Hematopoietic multipotent progenitor cell treated with erythropoietin and hydrocortisone succinate and interleukin-3 and kit ligand, for 8 days (in vitro differentiated cells): ENCODE measurements at regions not wholly inside any gene's neighbourhood (a gene's known extent, or its start where the extent isn't known, plus 50 kb on each side); places are given as distances from the start of the nearest gene placed in this dataset.

Source experiments
- DNase-seq: peaks from one replicate; pipeline ENCODE4 v3.0.0-alpha.2; 2015

GRCh38 chr18:76679945-76680344 lies 142.4 kb upstream of the ZNF236 start:
- DNase-seq: no peak

- DNase-seq: no peak
Observed at GRCh38 chr18:76679259-76679658, 143.1 kb upstream of the ZNF236 start.

- no peak for DNase-seq
Observed at GRCh38 chr18:76678248-76678647, 144.1 kb upstream of the ZNF236 start.

GRCh38 chr18:76674596-76674995 lies 147.8 kb upstream of the ZNF236 start:
- no peak for DNase-seq

- no peak for DNase-seq
Observed at GRCh38 chr18:76673281-76674185, 148.8 kb upstream of the ZNF236 start.

- no peak for DNase-seq
Observed at GRCh38 chr18:76672627-76673026, 149.7 kb upstream of the ZNF236 start.

GRCh38 chr18:76670564-76671288 lies 151.6 kb upstream of the ZNF236 start:
- no peak for DNase-seq

- DNase-seq: no peak
Observed at GRCh38 chr18:76668546-76668945, 153.8 kb upstream of the ZNF236 start.

GRCh38 chr18:76668119-76668518 lies 154.2 kb upstream of the ZNF236 start:
- DNase-seq: no peak

GRCh38 chr18:76667603-76668002 lies 154.8 kb upstream of the ZNF236 start:
- no peak for DNase-seq

GRCh38 chr18:76662626-76663025 lies 159.7 kb upstream of the ZNF236 start:
- DNase-seq: no peak

GRCh38 chr18:76660571-76661192 lies 161.7 kb upstream of the ZNF236 start:
- no peak for DNase-seq

- no peak for DNase-seq
Observed at GRCh38 chr18:76658627-76659026, 163.6 kb upstream of the ZNF516 start.

GRCh38 chr18:76657911-76658470 lies 162.9 kb upstream of the ZNF516 start:
- no peak for DNase-seq

GRCh38 chr18:76656925-76657827 lies 162.1 kb upstream of the ZNF516 start:
- no peak for DNase-seq

GRCh38 chr18:76654577-76654976 lies 159.5 kb upstream of the ZNF516 start:
- no peak for DNase-seq

- no peak for DNase-seq
Observed at GRCh38 chr18:76647322-76647721, 152.3 kb upstream of the ZNF516 start.

- no peak for DNase-seq
Observed at GRCh38 chr18:76644580-76644979, 149.5 kb upstream of the ZNF516 start.

GRCh38 chr18:76643996-76644395 lies 149.0 kb upstream of the ZNF516 start:
- no peak for DNase-seq

- no peak for DNase-seq
Observed at GRCh38 chr18:76643199-76643598, 148.2 kb upstream of the ZNF516 start.

- DNase-seq: no peak
Observed at GRCh38 chr18:76640438-76640837, 145.4 kb upstream of the ZNF516 start.

GRCh38 chr18:76634564-76634963 lies 139.5 kb upstream of the ZNF516 start:
- DNase-seq: no peak
